SK-N-SH (cell line): ENCODE measurements at regions not wholly inside any gene's neighbourhood (a gene's known extent, or its start where the extent isn't known, plus 50 kb on each side); places are given as distances from the start of the nearest gene placed in this dataset.

Experiments
- CTCF ChIA-PET: fragments of 300-600, 350-600 bp; formaldehyde crosslinking; extraction: SDS; loops from one replicate; lab custom pipeline; 2021; lab: Yijun Ruan, JAX
- POLR2A ChIA-PET: fragments of 350-600 bp; sonication (Branson Sonifier 250); formaldehyde crosslinking; extraction: SDS; loops from one replicate; lab custom pipeline; 2020; ENCODE audit warnings: antibody characterized with exemption, inconsistent platforms; lab: Yijun Ruan, JAX
- DNase-seq: peaks from one replicate; pipeline ENCODE4 v3.0.0; 2012
- H2AFZ ChIP-seq: fragments of 200-600 bp; sonication (generic); 2 replicates; pipeline ENCODE4 v1.8.1; 2016; ENCODE audit warnings: antibody characterized with exemption, mild to moderate bottlenecking, low read depth
- H3F3A ChIP-seq: fragments of 200-600 bp; sonication (generic); replicated peaks from 2 replicates; pipeline ENCODE3; 2016; ENCODE audit warnings: antibody characterized with exemption, mild to moderate bottlenecking; ENCODE audit not compliant: insufficient read depth
- H3K27ac ChIP-seq, 2 experiments: fragments of 200-500 bp in 1 of 2; fragments of 200-600 bp in 1 of 2; sonication (Bioruptor generic) in 1 of 2; sonication (generic), shearing (Covaris generic) in 1 of 2; 2 replicates each; pipeline versions ENCODE4 v1.5.1 to v1.6.1; 2014 to 2016; ENCODE audit warnings: low read depth in 2 of 2, inconsistent platforms in 1 of 2, low read length in 1 of 2, mild to moderate bottlenecking in 1 of 2, mixed read lengths in 1 of 2
- H3K27me3 ChIP-seq: fragments of 200-600 bp; sonication (generic), shearing (Covaris generic); 2 replicates; pipeline ENCODE4 v1.6.1; 2016; ENCODE audit warnings: mixed run types; ENCODE audit not compliant: insufficient read depth
- H3K36me3 ChIP-seq, 2 experiments: fragments of 200-500 bp in 1 of 2; fragments of 200-600 bp in 1 of 2; sonication (Bioruptor generic) in 1 of 2; sonication (generic) in 1 of 2; replicated peaks in 1 of 2; 2 replicates each; pipeline versions ENCODE3 to v1.5.1; 2014 to 2016; ENCODE audit warnings: low read length in 1 of 2, mild to moderate bottlenecking in 1 of 2; ENCODE audit not compliant: insufficient read depth in 2 of 2, control insufficient read depth in 1 of 2
- H3K4me1 ChIP-seq, 2 experiments: fragments of 200-500 bp in 1 of 2; fragments of 200-600 bp in 1 of 2; sonication (Bioruptor generic) in 1 of 2; sonication (generic), shearing (Covaris generic) in 1 of 2; 2 replicates each; pipeline versions ENCODE4 v1.5.1 to v1.6.1; 2014 to 2016; ENCODE audit warnings: low read depth in 1 of 2, low read length in 1 of 2, mixed run types in 1 of 2; ENCODE audit not compliant: insufficient read depth in 2 of 2, control insufficient read depth in 1 of 2
- H3K4me2 ChIP-seq: fragments of 200-600 bp; sonication (generic), shearing (Covaris generic); 2 replicates; pipeline ENCODE4 v1.6.1; 2017; ENCODE audit warnings: mixed run types
- H3K4me3 ChIP-seq, 2 experiments: fragments of 200-500 bp in 1 of 2; fragments of 200-600 bp in 1 of 2; sonication (Bioruptor generic) in 1 of 2; sonication (generic), shearing (Covaris generic) in 1 of 2; 2 replicates each; pipeline versions ENCODE4 v1.5.1 to v1.8.1; 2014 to 2016; ENCODE audit warnings: low read depth in 2 of 2, inconsistent platforms in 1 of 2, low read length in 1 of 2, mild to moderate bottlenecking in 1 of 2, mixed read lengths in 1 of 2, moderate library complexity in 1 of 2
- H3K79me2 ChIP-seq: fragments of 200-600 bp; sonication (generic); 2 replicates; pipeline ENCODE4 v1.8.1; 2017; ENCODE audit warnings: mild to moderate bottlenecking; ENCODE audit not compliant: insufficient read depth
- H3K9ac ChIP-seq: fragments of 200-600 bp; sonication (generic); 2 replicates; pipeline ENCODE4 v1.6.1; 2017; ENCODE audit warnings: mixed run types
- H3K9me2 ChIP-seq: fragments of 200-600 bp; sonication (generic); 2 replicates; pipeline ENCODE4 v1.6.1; 2017; ENCODE audit warnings: mixed run types
- H3K9me3 ChIP-seq: fragments of 200-600 bp; sonication (generic); 2 replicates; pipeline ENCODE4 v1.6.1; 2017; ENCODE audit warnings: mixed run types, mild to moderate bottlenecking, moderate library complexity
- H4K20me1 ChIP-seq: fragments of 200-600 bp; sonication (generic); 2 replicates; pipeline ENCODE4 v1.6.1; 2017; ENCODE audit warnings: mild to moderate bottlenecking, mixed run types; ENCODE audit not compliant: insufficient read depth
- ELF1 ChIP-seq: IDR thresholded peaks from 2 replicates; pipeline ENCODE4 v1.4.0; 2012
- EP300 ChIP-seq, 2 experiments: IDR thresholded peaks; 2 replicates each; pipeline versions ENCODE4 v1.4.0 to v1.6.1; 2012; ENCODE audit warnings: borderline replicate concordance in 1 of 2, low read depth in 1 of 2, low read length in 1 of 2
- JUND ChIP-seq: IDR thresholded peaks from 2 replicates; pipeline ENCODE4 v1.4.0; 2012
- NFIC ChIP-seq: IDR thresholded peaks from 2 replicates; pipeline ENCODE4 v1.4.0; 2012; ENCODE audit warnings: borderline replicate concordance
- RAD21 ChIP-seq: IDR thresholded peaks from 2 replicates; pipeline ENCODE4 v1.6.1; 2012; ENCODE audit warnings: mild to moderate bottlenecking, low read length
- RCOR1 ChIP-seq: fragments of 150-350 bp; IDR thresholded peaks from 2 replicates; pipeline ENCODE4 v1.6.1; 2017; ENCODE audit warnings: antibody characterized with exemption, low read length
- WGBS: methylation state at CpG from one replicate; pipeline ENCODE4 v1.1.6; 2017; ENCODE audit warnings: low lambda C conversion rate; 5-methylcytosine and 5-hydroxymethylcytosine counted together
- TF ChIP-seq, protein P1 (sequence below): IDR thresholded peaks from 2 replicates; pipeline ENCODE4 v1.6.1; 2012; ENCODE audit warnings: mild to moderate bottlenecking, low read depth, low read length, moderate library complexity
- TF ChIP-seq, protein P2 (sequence below): IDR thresholded peaks from 2 replicates; pipeline ENCODE4; 2012
- TF ChIP-seq, protein P3 (sequence below): fragments of 150-350 bp; IDR thresholded peaks from 2 replicates; pipeline ENCODE4 v1.6.1; 2017; ENCODE audit warnings: antibody characterized with exemption, low read length, low read depth, borderline replicate concordance
- TF ChIP-seq, protein P4 (sequence below): fragments of 200-600 bp; sonication (generic); IDR thresholded peaks from 2 replicates; pipeline ENCODE4 v1.6.1; 2017; ENCODE audit warnings: antibody characterized with exemption, mild to moderate bottlenecking, moderate library complexity

DNA sequence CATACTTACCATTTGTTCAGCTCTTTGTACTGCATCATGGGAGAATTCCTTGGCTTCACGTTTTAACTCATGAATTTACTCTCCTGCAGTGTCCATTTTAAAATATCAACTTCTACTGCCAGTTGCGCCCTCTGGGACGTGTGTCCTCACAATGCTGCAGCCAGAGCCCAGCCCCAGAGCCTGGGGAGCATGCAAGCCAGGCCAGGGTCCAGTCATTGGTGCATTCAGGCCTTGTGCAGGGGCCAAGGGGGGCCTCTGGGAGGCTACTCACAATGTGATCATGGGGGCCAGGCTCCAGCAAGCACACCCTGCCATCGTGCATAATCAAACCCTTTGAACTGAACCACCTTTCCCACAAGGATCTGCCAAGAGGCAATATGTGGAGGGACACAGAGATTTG, 105.6 kb upstream of the CCDC112 start:
- no peak overlapping the region for H3K4me3 ChIP-seq
- H3K4me2 ChIP-seq = peak overlapping the region; percentile 62
- POLR2A ChIA-PET = no interaction called here
- no peaks in the 10 kb centered on the region for H3K9me3 ChIP-seq
- H3K36me3 ChIP-seq = no peaks in the 10 kb centered on the region
- H3K9ac ChIP-seq = no peak overlapping the region
- peak overlapping the region; percentile 31; the same call in 1 of the 2 replicates for H2AFZ ChIP-seq
- WGBS = 48% methylated on average over 4 of the region's 4 CpGs
- H3K4me1 ChIP-seq = peaks cover 0 to 17% of the 10 kb centered on the region in 2 experiments; a peak in 3 of 4 replicates
- H3K27me3 ChIP-seq = no peaks in the 10 kb centered on the region
- H3K9me2 ChIP-seq = no peaks in the 10 kb centered on the region
- H3K79me2 ChIP-seq = no peaks in the 10 kb centered on the region
- CTCF ChIA-PET = no interaction called here
- H4K20me1 ChIP-seq = no peaks in the 10 kb centered on the region
- TF ChIP-seq NFIC (no peak), EP300 (IDR thresholded peaks at IDR 0.05; ENCODE audit: borderline replicate concordance in 1 of 2, low read depth in 1 of 2, low read length in 1 of 2) (no peak), ELF1 (no peak), RAD21 (no peak), JUND (no peak), RCOR1 (no peak)
- TF ChIP-seq, protein P1, sequence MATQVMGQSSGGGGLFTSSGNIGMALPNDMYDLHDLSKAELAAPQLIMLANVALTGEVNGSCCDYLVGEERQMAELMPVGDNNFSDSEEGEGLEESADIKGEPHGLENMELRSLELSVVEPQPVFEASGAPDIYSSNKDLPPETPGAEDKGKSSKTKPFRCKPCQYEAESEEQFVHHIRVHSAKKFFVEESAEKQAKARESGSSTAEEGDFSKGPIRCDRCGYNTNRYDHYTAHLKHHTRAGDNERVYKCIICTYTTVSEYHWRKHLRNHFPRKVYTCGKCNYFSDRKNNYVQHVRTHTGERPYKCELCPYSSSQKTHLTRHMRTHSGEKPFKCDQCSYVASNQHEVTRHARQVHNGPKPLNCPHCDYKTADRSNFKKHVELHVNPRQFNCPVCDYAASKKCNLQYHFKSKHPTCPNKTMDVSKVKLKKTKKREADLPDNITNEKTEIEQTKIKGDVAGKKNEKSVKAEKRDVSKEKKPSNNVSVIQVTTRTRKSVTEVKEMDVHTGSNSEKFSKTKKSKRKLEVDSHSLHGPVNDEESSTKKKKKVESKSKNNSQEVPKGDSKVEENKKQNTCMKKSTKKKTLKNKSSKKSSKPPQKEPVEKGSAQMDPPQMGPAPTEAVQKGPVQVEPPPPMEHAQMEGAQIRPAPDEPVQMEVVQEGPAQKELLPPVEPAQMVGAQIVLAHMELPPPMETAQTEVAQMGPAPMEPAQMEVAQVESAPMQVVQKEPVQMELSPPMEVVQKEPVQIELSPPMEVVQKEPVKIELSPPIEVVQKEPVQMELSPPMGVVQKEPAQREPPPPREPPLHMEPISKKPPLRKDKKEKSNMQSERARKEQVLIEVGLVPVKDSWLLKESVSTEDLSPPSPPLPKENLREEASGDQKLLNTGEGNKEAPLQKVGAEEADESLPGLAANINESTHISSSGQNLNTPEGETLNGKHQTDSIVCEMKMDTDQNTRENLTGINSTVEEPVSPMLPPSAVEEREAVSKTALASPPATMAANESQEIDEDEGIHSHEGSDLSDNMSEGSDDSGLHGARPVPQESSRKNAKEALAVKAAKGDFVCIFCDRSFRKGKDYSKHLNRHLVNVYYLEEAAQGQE = no peak
- TF ChIP-seq, protein P2, sequence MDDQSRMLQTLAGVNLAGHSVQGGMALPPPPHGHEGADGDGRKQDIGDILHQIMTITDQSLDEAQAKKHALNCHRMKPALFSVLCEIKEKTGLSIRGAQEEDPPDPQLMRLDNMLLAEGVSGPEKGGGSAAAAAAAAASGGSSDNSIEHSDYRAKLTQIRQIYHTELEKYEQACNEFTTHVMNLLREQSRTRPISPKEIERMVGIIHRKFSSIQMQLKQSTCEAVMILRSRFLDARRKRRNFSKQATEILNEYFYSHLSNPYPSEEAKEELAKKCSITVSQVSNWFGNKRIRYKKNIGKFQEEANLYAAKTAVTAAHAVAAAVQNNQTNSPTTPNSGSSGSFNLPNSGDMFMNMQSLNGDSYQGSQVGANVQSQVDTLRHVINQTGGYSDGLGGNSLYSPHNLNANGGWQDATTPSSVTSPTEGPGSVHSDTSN = no peak
- TF ChIP-seq, protein P3, sequence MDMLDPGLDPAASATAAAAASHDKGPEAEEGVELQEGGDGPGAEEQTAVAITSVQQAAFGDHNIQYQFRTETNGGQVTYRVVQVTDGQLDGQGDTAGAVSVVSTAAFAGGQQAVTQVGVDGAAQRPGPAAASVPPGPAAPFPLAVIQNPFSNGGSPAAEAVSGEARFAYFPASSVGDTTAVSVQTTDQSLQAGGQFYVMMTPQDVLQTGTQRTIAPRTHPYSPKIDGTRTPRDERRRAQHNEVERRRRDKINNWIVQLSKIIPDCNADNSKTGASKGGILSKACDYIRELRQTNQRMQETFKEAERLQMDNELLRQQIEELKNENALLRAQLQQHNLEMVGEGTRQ = no peak
- TF ChIP-seq, protein P4, sequence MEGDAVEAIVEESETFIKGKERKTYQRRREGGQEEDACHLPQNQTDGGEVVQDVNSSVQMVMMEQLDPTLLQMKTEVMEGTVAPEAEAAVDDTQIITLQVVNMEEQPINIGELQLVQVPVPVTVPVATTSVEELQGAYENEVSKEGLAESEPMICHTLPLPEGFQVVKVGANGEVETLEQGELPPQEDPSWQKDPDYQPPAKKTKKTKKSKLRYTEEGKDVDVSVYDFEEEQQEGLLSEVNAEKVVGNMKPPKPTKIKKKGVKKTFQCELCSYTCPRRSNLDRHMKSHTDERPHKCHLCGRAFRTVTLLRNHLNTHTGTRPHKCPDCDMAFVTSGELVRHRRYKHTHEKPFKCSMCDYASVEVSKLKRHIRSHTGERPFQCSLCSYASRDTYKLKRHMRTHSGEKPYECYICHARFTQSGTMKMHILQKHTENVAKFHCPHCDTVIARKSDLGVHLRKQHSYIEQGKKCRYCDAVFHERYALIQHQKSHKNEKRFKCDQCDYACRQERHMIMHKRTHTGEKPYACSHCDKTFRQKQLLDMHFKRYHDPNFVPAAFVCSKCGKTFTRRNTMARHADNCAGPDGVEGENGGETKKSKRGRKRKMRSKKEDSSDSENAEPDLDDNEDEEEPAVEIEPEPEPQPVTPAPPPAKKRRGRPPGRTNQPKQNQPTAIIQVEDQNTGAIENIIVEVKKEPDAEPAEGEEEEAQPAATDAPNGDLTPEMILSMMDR = no peak
- no peak for DNase-seq
- peaks cover 40% of the 10 kb centered on the region for H3F3A ChIP-seq
- peak overlapping the region in 1 of 2 experiments; percentile 78; a peak in 2 of 4 replicates for H3K27ac ChIP-seq
